AG04449 (cell line): ENCODE measurements at regions not wholly inside any gene's neighbourhood (a gene's known extent, or its start where the extent isn't known, plus 50 kb on each side); places are given as distances from the start of the nearest gene placed in this dataset.
"Not testable (repeated sequence)": the region's sequence is repeated elsewhere in the genome, so short reads cannot be mapped to it uniquely, and the experiment has no call there.

Experiments
- CTCF ChIA-PET: fragments of 350-600 bp; formaldehyde crosslinking; extraction: SDS; loops from one replicate; lab custom pipeline; 2021; ENCODE audit warnings: antibody characterized with exemption; lab: Yijun Ruan, JAX
- POLR2A ChIA-PET: fragments of 400-600, 350-600 bp; formaldehyde crosslinking; extraction: SDS; loops from one replicate; lab custom pipeline; 2020; ENCODE audit warnings: antibody characterized with exemption, inconsistent platforms; lab: Yijun Ruan, JAX
- DNase-seq: peaks from one replicate; pipeline ENCODE4 v3.0.0-alpha.2; 2010; ENCODE audit warnings: low read depth, low spot score
- H3K4me3 ChIP-seq: 2 replicates; pipeline ENCODE4 v1.5.1; 2011; ENCODE audit warnings: low read depth, mild to moderate bottlenecking, control low read depth, low read length
- TF ChIP-seq, protein P1 (sequence below): IDR thresholded peaks from one replicate; pipeline ENCODE4 v1.5.1; 2011; ENCODE audit warnings: mild to moderate bottlenecking, moderate library complexity, low read length, control low read depth, inconsistent platforms; ENCODE audit not compliant: insufficient read depth; ENCODE audit errors: missing control alignments

- POLR2A ChIA-PET, result no interaction called here
- H3K4me3 ChIP-seq, result no peak overlapping the region
- DNase-seq, result no peak
- TF ChIP-seq, protein P1, sequence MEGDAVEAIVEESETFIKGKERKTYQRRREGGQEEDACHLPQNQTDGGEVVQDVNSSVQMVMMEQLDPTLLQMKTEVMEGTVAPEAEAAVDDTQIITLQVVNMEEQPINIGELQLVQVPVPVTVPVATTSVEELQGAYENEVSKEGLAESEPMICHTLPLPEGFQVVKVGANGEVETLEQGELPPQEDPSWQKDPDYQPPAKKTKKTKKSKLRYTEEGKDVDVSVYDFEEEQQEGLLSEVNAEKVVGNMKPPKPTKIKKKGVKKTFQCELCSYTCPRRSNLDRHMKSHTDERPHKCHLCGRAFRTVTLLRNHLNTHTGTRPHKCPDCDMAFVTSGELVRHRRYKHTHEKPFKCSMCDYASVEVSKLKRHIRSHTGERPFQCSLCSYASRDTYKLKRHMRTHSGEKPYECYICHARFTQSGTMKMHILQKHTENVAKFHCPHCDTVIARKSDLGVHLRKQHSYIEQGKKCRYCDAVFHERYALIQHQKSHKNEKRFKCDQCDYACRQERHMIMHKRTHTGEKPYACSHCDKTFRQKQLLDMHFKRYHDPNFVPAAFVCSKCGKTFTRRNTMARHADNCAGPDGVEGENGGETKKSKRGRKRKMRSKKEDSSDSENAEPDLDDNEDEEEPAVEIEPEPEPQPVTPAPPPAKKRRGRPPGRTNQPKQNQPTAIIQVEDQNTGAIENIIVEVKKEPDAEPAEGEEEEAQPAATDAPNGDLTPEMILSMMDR, result no peak
- CTCF ChIA-PET, result no interaction called here
Observed at GRCh38 chr5:18792145-18792544, 1157.9 kb downstream of the TAF11L14 start.

GRCh38 chr5:18797222-18797621 lies 1163.0 kb downstream of the TAF11L14 start:
- TF ChIP-seq, protein P1, result no peak
- DNase-seq, result no peak
- no peak overlapping the region for H3K4me3 ChIP-seq
- ChIA-PET CTCF (no interaction called here), POLR2A (no interaction called here)

DNA sequence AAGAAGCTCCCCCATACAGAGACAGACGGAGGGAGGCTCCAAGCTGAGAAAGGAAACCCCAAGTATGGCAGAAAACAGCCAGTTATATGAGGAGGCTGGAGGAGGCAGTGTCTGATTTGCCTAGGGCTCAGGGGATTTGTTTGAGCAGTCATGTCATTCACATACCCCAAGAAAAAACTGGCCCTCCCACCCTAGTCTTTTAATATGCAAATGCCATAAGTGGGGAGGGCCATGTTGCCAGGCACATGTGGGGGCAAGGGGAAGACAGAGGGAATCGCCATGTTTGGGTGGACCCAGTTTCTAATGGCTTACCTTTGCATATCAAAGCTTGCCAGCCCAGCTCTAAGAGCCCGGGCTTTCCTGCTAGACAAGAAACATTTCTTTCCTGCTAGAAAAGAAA lies 1163.8 kb downstream of the TAF11L14 start:
- CTCF ChIA-PET, result no interaction called here
- no peak for DNase-seq
- no peak overlapping the region for H3K4me3 ChIP-seq
- POLR2A ChIA-PET, result no interaction called here
- TF ChIP-seq, protein P1, result no peak

GRCh38 chr5:18799482-18800128 lies 1165.3 kb downstream of the TAF11L14 start:
- ChIA-PET POLR2A (no interaction called here), CTCF (no interaction called here)
- no peak for DNase-seq
- H3K4me3 ChIP-seq, result no peak overlapping the region
- TF ChIP-seq, protein P1, result no peak

- POLR2A ChIA-PET, result no interaction called here
Observed at GRCh38 chr5:18800293-18801025, 1166.2 kb downstream of the TAF11L14 start.

DNA sequence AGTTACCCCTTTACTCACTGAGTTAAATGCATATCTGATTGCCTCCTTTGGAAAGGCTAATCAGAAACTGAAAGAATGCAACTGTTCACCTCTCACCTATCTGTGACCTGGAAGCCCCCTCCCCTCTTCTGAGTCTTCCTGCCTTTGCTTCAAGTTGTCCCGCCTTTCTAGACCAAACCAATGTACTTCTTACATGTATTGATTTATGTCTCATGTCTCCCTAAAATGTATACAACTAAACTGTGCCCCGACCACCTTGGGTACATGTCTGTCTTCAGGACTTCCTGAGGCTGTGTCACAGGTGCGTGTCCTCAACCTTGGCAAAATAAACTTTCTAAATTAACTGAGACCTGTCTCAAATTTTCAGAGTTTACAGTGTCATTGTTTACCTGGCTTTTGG lies 1167.2 kb downstream of the TAF11L14 start:
- CTCF ChIA-PET, POLR2A ChIA-PET, DNase-seq, H3K4me3 ChIP-seq: not testable (repeated sequence)

More at GRCh38 chr5:18800293-18801025, 1166.2 kb downstream of the TAF11L14 start:
- CTCF ChIA-PET, result no interaction called here
- no peak for DNase-seq
- TF ChIP-seq, protein P1, result no peak
- no peak overlapping the region for H3K4me3 ChIP-seq
